WTC11 (cell line): ENCODE measurements at regions not wholly inside any gene's neighbourhood (a gene's known extent, or its start where the extent isn't known, plus 50 kb on each side); places are given as distances from the start of the nearest gene placed in this dataset.

ENCODE experiments used
- CREM ChIP-seq: sonication (generic); formaldehyde crosslinking; IDR thresholded peaks from 2 replicates; pipeline ENCODE4 v1.8.1; 2022; ENCODE audit warnings: mild to moderate bottlenecking, missing genetic modification reagents, moderate library complexity
- FOXK1 ChIP-seq: sonication (generic); formaldehyde crosslinking; IDR thresholded peaks from 2 replicates; pipeline ENCODE4 v1.8.0; 2022; ENCODE audit warnings: mild to moderate bottlenecking, moderate library complexity, missing genetic modification reagents
- GTF2I ChIP-seq: fragments of 250-450 bp; sonication (Bioruptor Pico); conservative IDR thresholded peaks from 2 replicates; pipeline ENCODE4 v1.4.0; 2021; ENCODE audit warnings: mild to moderate bottlenecking
- HMGA2 ChIP-seq: fragments of 250-450 bp; sonication (Bioruptor Pico); IDR thresholded peaks from 2 replicates; pipeline ENCODE4 v1.4.0; 2021; ENCODE audit warnings: mild to moderate bottlenecking, moderate library complexity
- TF ChIP-seq, protein P1 (sequence below): sonication (generic); formaldehyde crosslinking; IDR thresholded peaks from 2 replicates; pipeline ENCODE4 v1.8.1; 2022; ENCODE audit warnings: low read depth, mild to moderate bottlenecking, moderate library complexity, missing genetic modification reagents, borderline replicate concordance
- TF ChIP-seq, protein P2 (sequence below): sonication (generic); formaldehyde crosslinking; IDR thresholded peaks from 2 replicates; pipeline ENCODE4 v1.8.1; 2023; ENCODE audit warnings: mild to moderate bottlenecking, moderate library complexity, missing genetic modification reagents

DNA sequence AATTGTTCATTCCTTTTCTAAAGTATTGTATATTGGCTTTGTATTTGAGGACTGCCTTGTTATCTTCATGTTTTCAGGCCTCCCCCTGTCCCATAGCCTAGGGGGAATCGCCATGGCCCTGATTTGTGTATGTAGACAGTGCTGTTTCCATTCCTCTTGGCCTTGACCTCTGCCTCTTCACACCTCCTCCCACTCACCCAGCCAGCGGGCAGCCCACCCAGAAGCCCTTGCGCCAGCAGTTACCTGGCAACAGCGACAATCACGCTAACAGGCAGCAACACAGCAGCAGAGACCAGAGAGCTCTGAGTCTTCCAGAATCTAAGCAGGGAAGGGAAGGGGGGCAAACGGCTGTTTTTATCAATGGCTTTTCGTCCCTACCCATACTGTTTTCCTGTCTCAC is 50.0 kb upstream of the NPL start (continued):
- TF ChIP-seq, protein P1, sequence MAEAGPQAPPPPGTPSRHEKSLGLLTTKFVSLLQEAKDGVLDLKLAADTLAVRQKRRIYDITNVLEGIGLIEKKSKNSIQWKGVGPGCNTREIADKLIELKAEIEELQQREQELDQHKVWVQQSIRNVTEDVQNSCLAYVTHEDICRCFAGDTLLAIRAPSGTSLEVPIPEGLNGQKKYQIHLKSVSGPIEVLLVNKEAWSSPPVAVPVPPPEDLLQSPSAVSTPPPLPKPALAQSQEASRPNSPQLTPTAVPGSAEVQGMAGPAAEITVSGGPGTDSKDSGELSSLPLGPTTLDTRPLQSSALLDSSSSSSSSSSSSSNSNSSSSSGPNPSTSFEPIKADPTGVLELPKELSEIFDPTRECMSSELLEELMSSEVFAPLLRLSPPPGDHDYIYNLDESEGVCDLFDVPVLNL (CRISPR knock-in tag), result no peak
- no peak for TF ChIP-seq GTF2I (CRISPR knock-in tag)
- TF ChIP-seq FOXK1, result no peak
- no peak for TF ChIP-seq HMGA2 (CRISPR knock-in tag)
- TF ChIP-seq, protein P2, sequence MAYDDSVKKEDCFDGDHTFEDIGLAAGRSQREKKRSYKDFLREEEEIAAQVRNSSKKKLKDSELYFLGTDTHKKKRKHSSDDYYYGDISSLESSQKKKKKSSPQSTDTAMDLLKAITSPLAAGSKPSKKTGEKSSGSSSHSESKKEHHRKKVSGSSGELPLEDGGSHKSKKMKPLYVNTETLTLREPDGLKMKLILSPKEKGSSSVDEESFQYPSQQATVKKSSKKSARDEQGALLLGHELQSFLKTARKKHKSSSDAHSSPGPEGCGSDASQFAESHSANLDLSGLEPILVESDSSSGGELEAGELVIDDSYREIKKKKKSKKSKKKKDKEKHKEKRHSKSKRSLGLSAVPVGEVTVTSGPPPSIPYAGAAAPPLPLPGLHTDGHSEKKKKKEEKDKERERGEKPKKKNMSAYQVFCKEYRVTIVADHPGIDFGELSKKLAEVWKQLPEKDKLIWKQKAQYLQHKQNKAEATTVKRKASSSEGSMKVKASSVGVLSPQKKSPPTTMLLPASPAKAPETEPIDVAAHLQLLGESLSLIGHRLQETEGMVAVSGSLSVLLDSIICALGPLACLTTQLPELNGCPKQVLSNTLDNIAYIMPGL (CRISPR knock-in tag), result no peak
- TF ChIP-seq CREM (CRISPR knock-in tag), result no peak
